ENCODE measurements at regions not wholly inside any gene's neighbourhood (a gene's known extent, or its start where the extent isn't known, plus 50 kb on each side); places are given as distances from the start of the nearest gene placed in this dataset.

- TF ChIP-seq CTCF (IDR thresholded peaks at IDR 0.05 in 8 of 11, conservative IDR thresholded peaks at IDR 0.05 in 3 of 11): no peak
- no peak for TF ChIP-seq POLR2A (IDR thresholded peaks at IDR 0.05)
- no peak for TF ChIP-seq POLR2AphosphoS5 (IDR thresholded peaks at IDR 0.05)
These were observed 122.6 kb upstream of the PHACTR1 start for GRCh38 chr6:12593771-12594529.

All from spleen (tissue), 7 donors.